ENCODE measurements at regions not wholly inside any gene's neighbourhood (a gene's known extent, or its start where the extent isn't known, plus 50 kb on each side); places are given as distances from the start of the nearest gene placed in this dataset.

GRCh38 chr18:75491361-75491760 lies 63.9 kb upstream of the SMIM21 start:
- in situ Hi-C loops (cut with HindIII; ENCODE audit: low pct_ligation_motif_present, low pct_unique_long_range_greater_than_20kb, low sequenced_read_pairs): no loop called here
- DNase-seq: no peak

GRCh38 chr18:75489493-75490190 lies 62.1 kb upstream of the SMIM21 start:
- in situ Hi-C loops (cut with HindIII; ENCODE audit: low pct_ligation_motif_present, low pct_unique_long_range_greater_than_20kb, low sequenced_read_pairs): no loop called here
- peak; percentile 75 for DNase-seq

GRCh38 chr18:75483662-75484061 lies 56.2 kb upstream of the SMIM21 start:
- in situ Hi-C loops (cut with HindIII; ENCODE audit: low pct_ligation_motif_present, low pct_unique_long_range_greater_than_20kb, low sequenced_read_pairs): no loop called here
- no peak for DNase-seq

- in situ Hi-C loops (cut with HindIII; ENCODE audit: low pct_ligation_motif_present, low pct_unique_long_range_greater_than_20kb, low sequenced_read_pairs): no loop called here
- DNase-seq: no peak
These were observed 55.4 kb upstream of the SMIM21 start for GRCh38 chr18:75482880-75483279.

- in situ Hi-C loops (cut with HindIII; ENCODE audit: low pct_ligation_motif_present, low pct_unique_long_range_greater_than_20kb, low sequenced_read_pairs): no loop called here
- no peak for DNase-seq
These were observed 53.0 kb upstream of the SMIM21 start for GRCh38 chr18:75480487-75480886.

- in situ Hi-C loops (cut with HindIII; ENCODE audit: low pct_ligation_motif_present, low pct_unique_long_range_greater_than_20kb, low sequenced_read_pairs): no loop called here
- DNase-seq: peak; percentile 49
These were observed 51.7 kb upstream of the SMIM21 start for GRCh38 chr18:75478996-75479880.

GRCh38 chr18:75477900-75478299 lies 50.4 kb upstream of the SMIM21 start:
- in situ Hi-C loops (cut with HindIII; ENCODE audit: low pct_ligation_motif_present, low pct_unique_long_range_greater_than_20kb, low sequenced_read_pairs): no loop called here
- DNase-seq: peak; percentile 2

Measured in ACHN (cell line).